ENCODE measurements at regions not wholly inside any gene's neighbourhood (a gene's known extent, or its start where the extent isn't known, plus 50 kb on each side); places are given as distances from the start of the nearest gene placed in this dataset.
"Not testable (repeated sequence)": the region's sequence is repeated elsewhere in the genome, so short reads cannot be mapped to it uniquely, and the experiment has no call there.

DNA sequence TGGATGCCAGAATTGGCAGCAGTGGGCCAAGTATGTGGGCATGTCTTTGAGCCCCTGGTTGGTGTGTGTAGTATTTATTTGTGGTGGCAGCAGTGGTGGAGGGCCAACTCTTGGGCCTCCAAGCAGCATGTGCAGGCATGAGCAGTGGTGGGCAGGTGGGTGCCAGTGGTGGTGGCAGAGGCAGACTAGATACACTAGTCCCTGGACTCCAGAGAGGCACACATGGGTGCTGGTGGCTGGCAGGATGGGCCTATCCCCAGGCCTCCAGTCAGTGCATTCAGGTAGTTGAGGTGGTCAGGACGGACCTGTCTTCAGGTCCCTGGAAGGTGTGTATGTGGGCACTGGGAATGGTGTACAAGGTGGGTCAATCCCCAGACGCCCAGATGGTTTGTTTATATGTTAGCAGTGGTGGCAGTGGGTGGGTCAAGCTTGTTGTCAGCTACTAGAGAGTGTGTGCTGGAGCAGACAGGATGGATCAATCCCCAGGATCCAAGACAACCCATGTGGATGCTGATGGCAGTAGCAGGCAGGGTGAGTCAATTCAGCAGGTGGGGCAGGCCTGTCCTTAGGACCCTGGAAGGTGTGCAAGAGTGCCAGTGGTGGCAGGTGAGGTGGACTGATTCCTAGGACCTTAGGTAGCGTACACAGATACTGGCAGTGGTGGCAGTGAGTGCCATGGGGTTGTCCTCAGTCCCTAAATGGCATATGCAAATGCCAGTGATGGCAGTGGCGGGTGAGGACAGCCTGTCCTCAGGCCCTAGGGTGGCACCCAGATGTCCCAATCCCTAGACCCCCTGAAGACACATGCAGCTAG lies 294.3 kb downstream of the RPS24 start:
- no peak for DNase-seq

DNA sequence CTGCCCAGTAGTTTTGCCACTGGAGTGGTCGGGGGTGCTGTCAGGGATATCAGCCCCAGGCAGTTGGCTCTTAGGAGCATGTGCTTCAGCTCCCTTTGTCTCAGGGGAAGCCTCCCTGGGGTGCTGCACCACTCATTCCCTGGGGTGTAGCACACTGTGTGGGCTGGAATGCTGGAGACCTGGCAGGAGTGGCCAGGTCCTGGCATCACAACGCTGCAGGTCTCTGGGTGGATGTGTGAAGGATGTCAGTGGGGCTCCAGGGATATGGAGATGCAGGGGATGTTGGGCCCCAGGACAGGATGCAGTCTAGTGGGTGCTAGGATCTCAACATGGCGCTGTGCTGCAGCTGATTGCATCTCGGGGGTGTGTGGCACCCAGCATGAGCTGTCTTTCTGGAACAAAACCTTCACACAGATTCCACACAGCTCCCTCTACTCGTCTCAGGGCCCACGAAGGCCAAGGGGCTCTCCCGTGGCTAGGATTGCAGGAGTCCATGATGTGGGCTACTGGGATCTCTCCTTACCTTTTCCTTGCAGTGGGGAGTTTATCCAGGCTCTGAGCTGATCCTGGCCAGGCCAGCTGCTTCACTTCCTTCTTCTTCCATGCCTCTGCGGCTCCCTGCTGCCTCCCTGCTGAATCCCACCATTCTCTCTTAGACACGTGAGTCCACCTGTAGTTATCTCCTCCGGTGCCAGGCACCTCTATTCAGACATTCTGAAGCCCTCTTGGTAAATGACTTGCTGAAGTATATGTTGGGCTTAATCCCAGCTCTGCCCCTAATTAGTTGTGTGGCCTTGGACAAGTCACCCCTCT lies 295.1 kb downstream of the RPS24 start:
- DNase-seq, result no peak

GRCh38 chr10:78330884-78331283 lies 297.2 kb downstream of the RPS24 start:
- no peak for DNase-seq

GRCh38 chr10:78331391-78331922 lies 297.8 kb downstream of the RPS24 start:
- DNase-seq, result no peak

DNA sequence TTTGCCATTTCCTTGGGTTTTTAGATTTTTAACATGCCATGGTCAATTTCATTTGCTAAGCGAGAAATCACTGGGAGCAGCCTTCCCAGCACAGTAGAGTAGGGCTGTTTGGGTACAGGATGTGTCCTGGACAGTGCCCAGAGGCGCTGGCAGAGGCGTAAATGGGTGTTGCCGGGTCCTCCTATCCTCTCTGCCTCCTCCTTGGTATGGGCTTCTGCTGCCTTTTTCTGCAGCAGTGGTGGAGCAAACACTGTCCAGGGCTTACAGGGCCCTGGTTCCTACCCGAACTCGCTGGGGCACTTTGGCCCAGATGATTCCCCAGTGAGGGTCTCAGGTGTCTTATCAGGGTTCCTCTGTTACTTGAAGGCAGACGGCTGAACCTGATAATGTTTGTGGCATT lies 298.3 kb downstream of the RPS24 start:
- DNase-seq, result no peak

DNA sequence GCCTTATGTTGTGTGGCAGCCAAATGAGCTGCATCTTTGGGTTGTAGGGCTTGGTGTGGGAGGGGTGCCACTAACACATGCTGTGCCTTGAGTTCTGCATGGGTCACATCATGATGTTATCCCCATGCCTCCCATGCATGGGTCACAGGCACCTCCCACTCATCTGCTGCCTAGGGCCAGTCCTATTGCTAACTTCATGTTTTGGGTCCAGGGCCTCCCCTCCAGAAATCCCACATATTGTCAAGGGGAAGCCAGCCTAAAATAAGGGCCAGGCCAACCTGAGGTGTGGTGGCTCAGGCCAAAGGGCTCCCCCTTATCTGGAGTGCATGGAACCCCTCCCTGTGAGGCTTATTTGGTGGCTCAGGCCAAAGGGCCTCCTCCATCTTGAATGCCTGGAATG lies 299.0 kb downstream of the RPS24 start:
- DNase-seq, result no peak

DNA sequence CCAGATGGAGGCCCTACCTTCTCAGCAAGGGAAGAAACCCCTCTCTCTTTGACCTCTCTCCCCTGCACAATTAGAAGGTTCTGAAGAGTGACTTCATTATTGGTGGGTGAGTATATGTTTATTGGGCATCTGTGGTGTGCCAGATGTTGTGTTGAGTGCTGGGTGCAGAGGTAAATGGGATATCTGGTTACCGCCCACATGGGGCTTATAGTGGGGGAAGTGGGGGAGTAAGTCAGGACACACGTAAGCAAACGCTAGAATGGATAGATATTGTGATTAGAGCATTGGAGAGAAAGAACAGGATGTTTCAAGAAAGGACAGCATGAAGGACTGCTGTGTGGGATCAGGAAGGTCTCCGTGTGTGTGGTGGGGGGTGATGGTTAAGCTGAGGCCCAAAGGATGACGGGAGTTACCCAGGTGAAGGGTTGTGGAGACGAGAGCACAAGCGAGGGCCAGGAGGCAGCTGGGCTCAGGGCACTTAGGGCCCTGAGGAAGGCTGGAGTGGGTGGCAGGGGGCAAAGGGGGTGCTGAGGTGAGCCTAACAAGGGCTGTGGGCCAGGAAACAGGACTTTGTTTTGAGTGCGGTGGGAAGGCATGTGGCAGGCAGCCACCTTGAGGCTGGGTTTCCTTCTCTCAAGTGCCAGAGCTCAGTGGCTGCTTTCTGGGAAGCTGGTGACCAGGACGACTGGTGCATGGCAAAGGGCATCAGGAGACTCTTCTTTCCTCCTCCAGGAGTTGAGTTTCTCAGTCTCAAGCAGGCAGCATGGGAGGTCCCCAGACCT lies 299.9 kb downstream of the RPS24 start:
- DNase-seq, result no peak

DNA sequence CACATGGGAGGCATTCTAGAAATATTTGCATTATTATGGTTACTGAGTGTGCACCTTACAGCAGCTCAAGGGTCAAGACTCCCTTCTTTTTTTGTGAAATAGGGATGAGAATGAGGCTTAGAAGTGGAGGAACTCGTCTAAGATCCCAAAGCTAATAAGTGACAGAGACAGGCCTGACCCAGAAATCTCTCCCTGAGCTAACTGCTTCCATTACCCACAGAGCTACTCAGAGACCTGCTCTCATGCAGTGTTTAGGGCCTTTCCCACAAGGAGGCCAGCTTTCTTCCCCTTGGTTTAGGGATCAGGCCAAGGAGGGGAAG lies 301.7 kb downstream of the RPS24 start:
- DNase-seq, result no peak

- no peak for DNase-seq
Observed at GRCh38 chr10:78335691-78336401, 302.2 kb downstream of the RPS24 start.

DNA sequence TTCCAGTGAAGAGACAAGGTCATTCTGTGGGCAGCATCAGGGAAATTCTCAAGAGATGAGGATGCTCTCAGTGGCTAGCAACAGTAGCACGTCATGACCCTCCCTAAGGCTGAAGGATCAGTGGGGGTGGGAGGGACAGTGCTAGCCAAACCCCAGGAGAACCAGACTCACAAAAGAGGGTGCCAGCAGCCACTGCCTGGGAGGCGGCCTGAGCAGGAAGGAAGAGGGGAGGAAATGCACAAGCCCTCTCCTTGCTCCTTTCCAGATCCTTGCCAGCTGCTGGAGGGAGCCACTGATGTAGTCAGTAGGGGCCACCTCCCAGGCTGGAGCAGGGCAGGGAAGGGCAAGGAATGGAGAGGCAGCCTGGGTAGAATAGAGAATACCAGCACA lies 302.7 kb downstream of the RPS24 start:
- DNase-seq, result no peak

DNA sequence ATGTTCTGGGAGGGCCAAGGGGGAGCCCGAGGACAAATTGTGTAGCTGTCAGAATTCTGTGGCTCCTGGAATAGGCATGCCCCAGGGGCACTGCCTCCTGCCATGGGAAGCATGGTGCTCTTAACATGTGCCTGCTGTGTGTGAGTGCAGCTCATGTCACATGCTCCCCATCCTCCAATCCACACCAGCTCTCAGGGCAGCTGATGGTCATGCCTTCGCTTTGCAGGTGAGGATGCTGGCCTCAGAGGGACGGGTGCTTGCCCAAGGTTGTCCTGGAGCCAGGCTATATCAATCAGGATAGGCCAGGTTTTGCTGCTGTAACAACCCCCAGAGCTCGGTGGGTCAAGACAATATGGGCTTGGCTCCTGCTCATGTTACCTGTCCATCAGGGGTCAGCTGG lies 303.4 kb downstream of the RPS24 start:
- DNase-seq, result no peak

DNA sequence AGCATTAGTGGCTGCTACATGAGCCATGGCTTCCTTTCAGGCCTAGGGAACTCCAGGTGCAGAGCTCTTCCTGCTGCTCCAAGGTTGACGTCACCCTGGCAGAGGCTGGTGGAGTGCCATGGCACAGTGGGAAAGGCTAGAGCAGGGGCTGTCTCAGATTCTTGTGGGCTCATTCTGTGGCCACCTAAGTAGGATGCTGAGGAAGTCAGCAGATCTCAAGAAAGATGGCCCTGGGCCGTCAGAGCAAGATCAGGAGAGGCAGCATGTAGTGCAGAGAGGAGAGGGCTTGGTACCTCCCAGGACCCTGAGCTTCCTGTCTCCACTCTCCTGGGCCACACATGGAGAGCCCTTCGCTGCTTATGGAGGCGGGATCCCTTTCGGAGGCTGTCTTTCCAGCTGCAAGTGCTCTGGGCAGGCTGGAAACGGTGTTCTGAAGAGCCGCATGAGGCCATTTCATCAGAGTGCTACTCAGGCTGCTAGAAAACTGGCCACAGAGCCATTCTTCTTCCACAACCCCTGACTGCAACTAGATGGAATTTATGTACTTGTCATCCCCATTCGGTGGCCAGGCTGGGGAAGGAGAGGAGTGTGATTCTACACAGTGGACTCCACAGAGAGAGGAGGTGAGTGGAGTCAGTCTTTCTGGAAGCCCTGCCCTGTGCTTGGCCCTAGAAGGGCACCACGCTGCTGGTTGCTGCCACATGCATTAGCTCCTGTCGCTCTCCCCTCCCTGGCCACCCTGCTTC lies 304.2 kb downstream of the RPS24 start:
- no peak for DNase-seq

DNA sequence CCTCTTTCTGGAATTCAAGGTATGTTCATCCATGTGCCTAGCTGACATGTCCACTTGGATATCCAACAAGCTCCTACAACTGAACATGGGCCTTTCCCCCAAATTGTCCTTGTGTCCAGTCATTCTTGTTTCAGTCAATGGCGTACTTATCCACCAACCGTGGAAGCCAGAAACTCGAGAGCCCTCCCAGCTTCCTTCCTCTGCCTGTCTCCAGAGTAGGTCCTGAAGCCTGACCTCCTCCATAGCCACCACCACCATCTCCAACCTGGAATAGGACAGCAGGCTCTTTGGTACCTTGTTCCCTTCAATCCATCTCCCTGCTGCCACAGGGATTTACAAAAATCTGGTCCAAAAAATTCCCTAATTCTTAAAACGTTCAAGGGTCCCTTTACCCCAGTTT lies 305.1 kb downstream of the RPS24 start:
- DNase-seq, result no peak

- no peak for DNase-seq
Observed at GRCh38 chr10:78339251-78339650, 305.6 kb downstream of the RPS24 start.

DNA sequence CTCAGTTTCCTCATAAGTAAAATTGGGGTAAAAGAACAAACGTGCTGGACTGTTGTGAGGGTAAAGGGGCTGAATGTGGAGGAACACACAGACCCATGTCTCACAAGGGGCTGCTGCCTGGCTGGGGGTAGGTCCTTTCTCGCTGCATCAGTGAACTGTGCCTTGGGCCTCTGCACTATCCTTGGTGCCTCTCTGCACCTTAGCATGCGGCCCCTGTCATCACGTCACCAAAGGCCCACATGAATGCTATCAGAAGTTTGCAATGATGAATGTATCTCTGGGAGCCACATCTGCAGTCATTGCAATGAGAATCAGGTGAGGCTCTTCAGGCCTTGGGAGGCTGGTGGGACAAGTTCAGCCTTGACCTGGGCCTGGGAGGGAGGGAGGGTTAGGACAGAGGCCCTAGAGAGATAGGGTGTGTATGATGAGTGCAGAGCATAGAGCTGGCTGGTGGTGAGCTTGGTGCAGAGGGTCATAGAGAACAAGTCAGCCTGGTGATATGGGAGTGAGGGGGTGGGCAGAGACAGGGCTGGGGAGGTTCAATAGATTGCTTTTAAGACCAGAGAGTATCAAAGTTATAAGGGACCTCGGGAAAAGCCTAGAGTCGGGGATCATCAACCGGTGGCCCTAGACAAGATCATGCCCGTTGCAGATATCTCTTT lies 308.4 kb downstream of the RPS24 start:
- no peak for DNase-seq

GRCh38 chr10:78342827-78343653 lies 309.4 kb downstream of the RPS24 start:
- no peak for DNase-seq

GRCh38 chr10:78344257-78344656 lies 310.6 kb downstream of the RPS24 start:
- DNase-seq, result not testable (repeated sequence)

DNA sequence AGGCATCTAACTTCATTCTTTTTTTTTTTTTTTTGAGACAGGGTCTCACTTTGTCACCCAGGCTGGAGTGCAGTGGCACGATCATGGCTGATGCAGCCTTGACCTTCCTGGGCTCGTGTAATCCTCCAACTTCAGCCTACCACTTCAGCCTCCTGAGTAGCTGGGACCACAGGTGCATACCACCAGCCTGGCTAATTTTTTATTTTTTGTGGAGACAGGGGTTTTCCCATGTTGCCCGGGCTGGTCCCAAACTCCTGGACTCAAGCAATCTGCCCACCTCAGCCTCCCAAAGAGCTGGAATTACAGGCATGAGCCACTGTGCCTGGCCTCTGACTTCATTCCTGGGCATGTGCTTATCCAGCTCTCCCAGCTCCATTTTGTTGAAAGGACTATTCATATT lies 311.9 kb downstream of the RPS24 start:
- DNase-seq, result not testable (repeated sequence)

DNA sequence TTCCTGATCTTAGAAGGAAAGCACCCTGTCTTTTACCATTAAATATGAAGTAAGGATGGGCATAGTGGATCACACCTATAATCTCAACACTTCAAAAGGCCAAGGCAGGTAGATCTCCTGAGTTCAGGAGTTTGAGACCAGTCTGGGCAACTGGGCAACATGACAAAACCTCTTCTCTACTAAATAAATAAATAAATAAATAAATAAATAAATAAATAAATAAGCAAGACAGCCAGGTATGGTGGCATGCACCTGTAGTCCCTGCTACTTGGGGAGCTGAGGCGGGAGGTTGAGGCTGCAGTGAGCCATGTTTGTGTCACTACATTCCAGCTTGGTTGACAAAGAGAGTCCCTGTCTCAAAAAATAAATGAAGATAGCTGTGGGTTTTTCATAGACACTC lies 313.1 kb downstream of the RPS24 start:
- DNase-seq, result no peak

DNA sequence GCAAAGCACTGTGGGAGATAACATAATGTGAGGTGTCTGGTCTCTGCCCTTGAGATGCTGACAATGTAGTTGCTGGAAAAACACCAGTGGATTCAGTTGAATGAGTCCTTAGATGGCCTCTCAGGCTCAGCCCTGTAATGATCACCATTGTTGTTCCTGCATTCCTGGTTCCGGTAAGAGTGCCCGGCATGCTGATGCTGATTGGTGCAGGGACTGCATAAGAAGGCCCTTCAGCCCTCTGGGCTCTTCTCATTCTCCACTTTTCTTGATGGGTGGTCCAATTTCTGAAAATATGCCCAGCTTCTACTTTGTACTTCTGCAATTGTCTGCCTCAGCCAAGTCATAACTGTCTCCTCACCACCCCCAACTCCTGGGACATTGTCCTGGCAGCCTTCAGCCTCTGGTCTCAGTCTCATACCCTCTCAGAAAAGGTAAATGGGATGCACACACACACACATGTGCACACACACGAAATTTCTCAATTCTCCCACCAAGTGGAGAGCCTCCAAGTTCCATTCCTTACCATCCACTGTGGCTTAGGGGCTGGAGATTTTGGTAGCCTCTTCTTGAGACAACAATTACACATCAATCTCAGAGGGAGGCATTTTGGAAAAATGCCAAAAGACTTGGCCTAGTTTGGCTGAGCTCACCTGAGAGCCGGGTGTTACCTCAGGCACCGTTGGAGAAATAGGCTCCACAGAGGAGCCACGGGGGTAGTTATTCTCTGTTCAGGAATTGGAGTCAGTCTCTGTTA lies 314.9 kb downstream of the RPS24 start:
- no peak for DNase-seq
